HL-60 (cell line): ENCODE measurements at regions not wholly inside any gene's neighbourhood (a gene's known extent, or its start where the extent isn't known, plus 50 kb on each side); places are given as distances from the start of the nearest gene placed in this dataset.

ENCODE experiments used
- POLR2AphosphoS5 ChIP-seq: IDR thresholded peaks from 2 replicates; pipeline ENCODE4 v1.6.1; 2012; ENCODE audit warnings: low read depth
- SPI1 ChIP-seq: IDR thresholded peaks from 2 replicates; pipeline ENCODE4 v1.6.1; 2012; ENCODE audit warnings: low read depth, mild to moderate bottlenecking, borderline replicate concordance
- TF ChIP-seq, protein P1 (sequence below): IDR thresholded peaks from one replicate; pipeline ENCODE4 v1.5.1; 2011; ENCODE audit warnings: low read length, control low read depth, inconsistent platforms; ENCODE audit not compliant: insufficient read depth
- TF ChIP-seq, protein P2 (sequence below): IDR thresholded peaks from 2 replicates; pipeline ENCODE4 v1.6.1; 2012; ENCODE audit warnings: low read depth; ENCODE audit not compliant: insufficient replicate concordance

DNA sequence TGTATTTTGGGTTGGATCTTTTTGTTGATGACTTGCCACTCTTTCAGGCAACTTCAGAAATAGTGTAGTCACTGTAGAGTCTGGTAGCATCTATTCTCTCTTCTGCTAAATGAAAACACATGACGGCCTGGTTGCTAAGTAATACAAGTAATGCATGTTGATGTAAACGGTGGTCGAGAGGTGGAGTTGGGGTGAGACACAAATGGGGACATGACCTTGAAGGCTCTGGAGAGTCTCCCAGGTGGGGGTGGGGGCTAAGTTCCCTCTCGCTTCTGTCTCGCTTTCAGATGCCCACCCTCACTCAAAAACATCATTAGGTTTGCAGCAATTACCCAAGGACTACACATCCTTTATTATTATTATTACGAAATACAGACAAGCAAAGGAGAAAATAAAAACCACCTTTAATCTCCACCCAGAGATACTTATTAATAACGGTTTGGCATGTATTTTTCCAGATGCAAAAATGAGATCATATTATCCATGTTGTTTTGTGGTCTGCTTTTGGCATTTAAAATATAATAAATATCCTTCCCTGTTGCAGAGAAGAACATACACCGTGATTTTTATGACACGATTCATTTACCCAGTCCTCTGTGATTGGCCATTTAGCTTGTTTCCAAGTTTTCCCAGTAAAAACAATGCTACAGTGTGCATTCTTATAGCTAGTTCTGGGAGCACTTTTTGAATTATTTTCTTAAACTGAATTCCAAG lies 138.1 kb downstream of the MIS18A start:
- TF ChIP-seq, protein P1, sequence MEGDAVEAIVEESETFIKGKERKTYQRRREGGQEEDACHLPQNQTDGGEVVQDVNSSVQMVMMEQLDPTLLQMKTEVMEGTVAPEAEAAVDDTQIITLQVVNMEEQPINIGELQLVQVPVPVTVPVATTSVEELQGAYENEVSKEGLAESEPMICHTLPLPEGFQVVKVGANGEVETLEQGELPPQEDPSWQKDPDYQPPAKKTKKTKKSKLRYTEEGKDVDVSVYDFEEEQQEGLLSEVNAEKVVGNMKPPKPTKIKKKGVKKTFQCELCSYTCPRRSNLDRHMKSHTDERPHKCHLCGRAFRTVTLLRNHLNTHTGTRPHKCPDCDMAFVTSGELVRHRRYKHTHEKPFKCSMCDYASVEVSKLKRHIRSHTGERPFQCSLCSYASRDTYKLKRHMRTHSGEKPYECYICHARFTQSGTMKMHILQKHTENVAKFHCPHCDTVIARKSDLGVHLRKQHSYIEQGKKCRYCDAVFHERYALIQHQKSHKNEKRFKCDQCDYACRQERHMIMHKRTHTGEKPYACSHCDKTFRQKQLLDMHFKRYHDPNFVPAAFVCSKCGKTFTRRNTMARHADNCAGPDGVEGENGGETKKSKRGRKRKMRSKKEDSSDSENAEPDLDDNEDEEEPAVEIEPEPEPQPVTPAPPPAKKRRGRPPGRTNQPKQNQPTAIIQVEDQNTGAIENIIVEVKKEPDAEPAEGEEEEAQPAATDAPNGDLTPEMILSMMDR, result no peak
- TF ChIP-seq, protein P2, sequence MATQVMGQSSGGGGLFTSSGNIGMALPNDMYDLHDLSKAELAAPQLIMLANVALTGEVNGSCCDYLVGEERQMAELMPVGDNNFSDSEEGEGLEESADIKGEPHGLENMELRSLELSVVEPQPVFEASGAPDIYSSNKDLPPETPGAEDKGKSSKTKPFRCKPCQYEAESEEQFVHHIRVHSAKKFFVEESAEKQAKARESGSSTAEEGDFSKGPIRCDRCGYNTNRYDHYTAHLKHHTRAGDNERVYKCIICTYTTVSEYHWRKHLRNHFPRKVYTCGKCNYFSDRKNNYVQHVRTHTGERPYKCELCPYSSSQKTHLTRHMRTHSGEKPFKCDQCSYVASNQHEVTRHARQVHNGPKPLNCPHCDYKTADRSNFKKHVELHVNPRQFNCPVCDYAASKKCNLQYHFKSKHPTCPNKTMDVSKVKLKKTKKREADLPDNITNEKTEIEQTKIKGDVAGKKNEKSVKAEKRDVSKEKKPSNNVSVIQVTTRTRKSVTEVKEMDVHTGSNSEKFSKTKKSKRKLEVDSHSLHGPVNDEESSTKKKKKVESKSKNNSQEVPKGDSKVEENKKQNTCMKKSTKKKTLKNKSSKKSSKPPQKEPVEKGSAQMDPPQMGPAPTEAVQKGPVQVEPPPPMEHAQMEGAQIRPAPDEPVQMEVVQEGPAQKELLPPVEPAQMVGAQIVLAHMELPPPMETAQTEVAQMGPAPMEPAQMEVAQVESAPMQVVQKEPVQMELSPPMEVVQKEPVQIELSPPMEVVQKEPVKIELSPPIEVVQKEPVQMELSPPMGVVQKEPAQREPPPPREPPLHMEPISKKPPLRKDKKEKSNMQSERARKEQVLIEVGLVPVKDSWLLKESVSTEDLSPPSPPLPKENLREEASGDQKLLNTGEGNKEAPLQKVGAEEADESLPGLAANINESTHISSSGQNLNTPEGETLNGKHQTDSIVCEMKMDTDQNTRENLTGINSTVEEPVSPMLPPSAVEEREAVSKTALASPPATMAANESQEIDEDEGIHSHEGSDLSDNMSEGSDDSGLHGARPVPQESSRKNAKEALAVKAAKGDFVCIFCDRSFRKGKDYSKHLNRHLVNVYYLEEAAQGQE, result no peak
- TF ChIP-seq POLR2AphosphoS5, result no peak
- no peak for TF ChIP-seq SPI1
